Endothelial cell (in vitro differentiated cells): ENCODE measurements at regions not wholly inside any gene's neighbourhood (a gene's known extent, or its start where the extent isn't known, plus 50 kb on each side); places are given as distances from the start of the nearest gene placed in this dataset.

Experiments used
- DNase-seq: peaks from one replicate; pipeline ENCODE4 v3.0.0; 2021; ENCODE audit warnings: low spot score
- H3K27ac Mint-ChIP-seq: one replicate; pipeline ENCODE4 v1.8.0; 2021; ENCODE audit warnings: mixed read lengths, inconsistent platforms; ENCODE audit not compliant: unreplicated experiment
- H3K27me3 Mint-ChIP-seq: one replicate; pipeline ENCODE4 v1.8.0; 2021; ENCODE audit warnings: mild to moderate bottlenecking, moderate library complexity, mixed read lengths, inconsistent platforms; ENCODE audit not compliant: unreplicated experiment
- H3K36me3 Mint-ChIP-seq: one replicate; pipeline ENCODE4 v1.8.0; 2021; ENCODE audit warnings: mild to moderate bottlenecking, low read depth, mixed read lengths, inconsistent platforms; ENCODE audit not compliant: unreplicated experiment
- H3K4me1 Mint-ChIP-seq: one replicate; pipeline ENCODE4 v1.8.0; 2021; ENCODE audit warnings: mild to moderate bottlenecking, mixed read lengths, inconsistent platforms; ENCODE audit not compliant: unreplicated experiment
- H3K4me3 Mint-ChIP-seq: one replicate; pipeline ENCODE4 v1.8.0; 2021; ENCODE audit warnings: mild to moderate bottlenecking, mixed read lengths, inconsistent platforms; ENCODE audit not compliant: unreplicated experiment
- H3K9me3 Mint-ChIP-seq: one replicate; pipeline ENCODE4 v1.8.0; 2021; ENCODE audit warnings: mixed read lengths, inconsistent platforms; ENCODE audit not compliant: unreplicated experiment
- TF ChIP-seq, protein P1 (sequence below): fragments of 200-600 bp; sonication (generic); IDR thresholded peaks from one replicate; pipeline ENCODE4 v1.5.0; 2021; ENCODE audit warnings: antibody characterized with exemption; ENCODE audit not compliant: unreplicated experiment

DNA sequence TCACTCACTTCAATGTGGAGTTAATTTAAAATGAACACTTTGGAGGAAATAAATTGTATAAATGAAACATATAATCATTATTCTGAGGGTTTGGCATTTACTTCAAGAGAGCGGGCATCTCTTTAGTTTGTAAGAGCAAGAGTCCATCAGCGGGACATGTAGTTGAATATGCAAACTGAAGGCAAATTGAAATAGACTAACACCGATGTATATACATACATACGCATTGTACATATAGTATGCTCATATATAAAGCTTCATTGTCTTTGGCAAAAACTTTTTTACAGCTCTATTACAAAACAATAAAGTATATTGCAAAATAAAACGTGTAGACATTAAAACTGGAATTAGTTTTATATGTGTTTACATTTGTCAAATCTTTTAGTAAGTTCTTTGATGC, 328.9 kb downstream of the LTN1 start:
- H3K36me3 Mint-ChIP-seq, result no peaks in the 10 kb centered on the region
- no peaks in the 10 kb centered on the region for H3K27me3 Mint-ChIP-seq
- TF ChIP-seq, protein P1, sequence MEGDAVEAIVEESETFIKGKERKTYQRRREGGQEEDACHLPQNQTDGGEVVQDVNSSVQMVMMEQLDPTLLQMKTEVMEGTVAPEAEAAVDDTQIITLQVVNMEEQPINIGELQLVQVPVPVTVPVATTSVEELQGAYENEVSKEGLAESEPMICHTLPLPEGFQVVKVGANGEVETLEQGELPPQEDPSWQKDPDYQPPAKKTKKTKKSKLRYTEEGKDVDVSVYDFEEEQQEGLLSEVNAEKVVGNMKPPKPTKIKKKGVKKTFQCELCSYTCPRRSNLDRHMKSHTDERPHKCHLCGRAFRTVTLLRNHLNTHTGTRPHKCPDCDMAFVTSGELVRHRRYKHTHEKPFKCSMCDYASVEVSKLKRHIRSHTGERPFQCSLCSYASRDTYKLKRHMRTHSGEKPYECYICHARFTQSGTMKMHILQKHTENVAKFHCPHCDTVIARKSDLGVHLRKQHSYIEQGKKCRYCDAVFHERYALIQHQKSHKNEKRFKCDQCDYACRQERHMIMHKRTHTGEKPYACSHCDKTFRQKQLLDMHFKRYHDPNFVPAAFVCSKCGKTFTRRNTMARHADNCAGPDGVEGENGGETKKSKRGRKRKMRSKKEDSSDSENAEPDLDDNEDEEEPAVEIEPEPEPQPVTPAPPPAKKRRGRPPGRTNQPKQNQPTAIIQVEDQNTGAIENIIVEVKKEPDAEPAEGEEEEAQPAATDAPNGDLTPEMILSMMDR, result no peak
- no peak overlapping the region for H3K4me3 Mint-ChIP-seq
- H3K9me3 Mint-ChIP-seq, result no peaks in the 10 kb centered on the region
- H3K27ac Mint-ChIP-seq, result no peak overlapping the region
- no peaks in the 10 kb centered on the region for H3K4me1 Mint-ChIP-seq
- no peak for DNase-seq

DNA sequence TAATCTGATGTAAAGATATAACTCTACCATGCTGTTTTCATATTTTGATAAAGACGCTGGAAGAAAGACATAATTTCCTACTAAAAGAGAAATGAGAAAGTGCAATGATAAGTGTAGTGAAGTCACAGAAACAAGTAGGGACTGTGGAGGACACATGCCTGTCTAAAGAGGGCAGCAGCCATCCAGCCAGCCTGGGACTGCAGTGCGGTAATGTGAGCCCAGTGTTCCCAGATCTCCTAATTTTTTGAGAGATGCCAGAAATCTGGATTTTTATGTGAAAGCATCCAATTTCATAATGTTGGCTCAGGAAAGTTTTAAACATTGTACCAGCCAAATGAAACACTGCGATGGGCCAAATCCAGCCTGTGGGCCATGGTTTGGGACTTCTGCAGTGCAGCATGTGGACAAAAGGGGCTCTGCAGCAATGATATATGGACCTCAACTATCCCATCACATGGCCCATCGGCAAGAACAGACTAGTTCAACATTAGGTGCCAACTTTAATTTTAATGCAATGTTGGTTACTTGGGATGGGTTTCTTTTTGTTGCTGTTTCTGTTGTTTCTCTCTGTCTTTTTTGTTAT, 329.5 kb downstream of the LTN1 start:
- DNase-seq, result no peak
- no peak overlapping the region for H3K27ac Mint-ChIP-seq
- no peaks in the 10 kb centered on the region for H3K9me3 Mint-ChIP-seq
- no peaks in the 10 kb centered on the region for H3K36me3 Mint-ChIP-seq
- TF ChIP-seq, protein P1, result no peak
- H3K27me3 Mint-ChIP-seq, result no peaks in the 10 kb centered on the region
- no peak overlapping the region for H3K4me3 Mint-ChIP-seq
- no peaks in the 10 kb centered on the region for H3K4me1 Mint-ChIP-seq

DNA sequence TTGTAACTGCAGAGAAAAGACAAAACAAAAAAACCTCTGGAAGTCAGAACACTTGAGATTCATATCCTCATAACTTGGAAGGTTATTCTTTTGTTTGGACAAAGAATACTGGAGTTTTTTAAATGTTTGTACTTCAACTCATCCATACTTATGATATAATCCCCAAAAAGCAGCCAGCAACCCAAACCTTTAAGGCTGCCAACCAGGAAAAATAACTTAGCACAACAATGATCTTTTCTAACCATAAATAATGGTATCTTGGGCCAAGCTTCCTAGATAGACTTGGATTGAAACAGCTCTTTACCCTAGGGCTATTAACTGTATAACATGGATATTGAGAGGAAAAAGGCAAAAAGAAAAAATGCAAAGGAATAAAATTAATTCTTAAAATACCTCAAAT, 335.1 kb downstream of the LTN1 start:
- TF ChIP-seq, protein P1, result no peak
- no peaks in the 10 kb centered on the region for H3K36me3 Mint-ChIP-seq
- H3K4me3 Mint-ChIP-seq, result no peak overlapping the region
- H3K4me1 Mint-ChIP-seq, result no peaks in the 10 kb centered on the region
- H3K27ac Mint-ChIP-seq, result no peak overlapping the region
- H3K9me3 Mint-ChIP-seq, result no peaks in the 10 kb centered on the region
- DNase-seq, result no peak
- no peaks in the 10 kb centered on the region for H3K27me3 Mint-ChIP-seq

DNA sequence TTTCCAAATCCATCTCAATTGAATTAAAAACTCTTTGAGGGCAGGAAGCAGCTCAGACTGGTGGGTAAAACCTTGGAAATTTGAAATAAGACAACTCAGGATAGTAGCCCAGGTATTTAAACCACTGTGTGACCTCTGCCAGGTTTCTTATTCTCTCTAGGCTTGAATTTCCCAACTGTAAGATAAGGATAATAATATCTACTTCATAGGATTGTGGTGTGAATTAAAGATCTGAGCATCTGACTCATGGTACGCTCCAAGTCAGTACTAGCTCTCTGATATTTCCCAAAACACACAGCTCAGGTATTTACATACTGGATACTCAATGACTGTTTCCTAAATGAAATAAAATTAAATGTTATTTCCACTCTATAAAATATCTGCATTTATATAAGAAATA, 337.2 kb downstream of the LTN1 start:
- H3K27me3 Mint-ChIP-seq, result no peaks in the 10 kb centered on the region
- no peaks in the 10 kb centered on the region for H3K36me3 Mint-ChIP-seq
- no peaks in the 10 kb centered on the region for H3K9me3 Mint-ChIP-seq
- DNase-seq, result no peak
- no peak overlapping the region for H3K4me3 Mint-ChIP-seq
- H3K4me1 Mint-ChIP-seq, result no peaks in the 10 kb centered on the region
- TF ChIP-seq, protein P1, result no peak
- H3K27ac Mint-ChIP-seq, result no peak overlapping the region

DNA sequence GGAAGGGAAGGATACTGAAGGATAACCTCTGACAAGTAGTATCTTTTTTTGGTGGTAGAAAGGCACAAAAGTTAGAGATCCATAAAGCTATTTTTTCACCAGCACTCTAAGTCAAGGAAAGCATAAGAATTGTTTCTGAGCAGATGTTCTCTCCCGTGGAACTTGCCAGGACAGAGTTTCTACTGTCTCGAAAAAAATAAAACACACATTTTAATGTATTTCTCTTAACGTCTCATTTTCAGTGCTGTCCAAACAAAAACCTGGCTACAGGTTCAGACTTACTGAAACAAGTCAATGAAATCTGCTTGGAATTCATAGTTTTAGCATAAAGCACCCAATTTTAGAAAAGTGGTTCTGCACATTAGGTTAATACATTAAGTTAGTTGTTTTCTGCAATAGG, 338.3 kb downstream of the LTN1 start:
- no peak for DNase-seq
- Mint-ChIP-seq H3K27me3 (no peaks in the 10 kb centered on the region), H3K27ac (no peak overlapping the region), H3K4me1 (no peaks in the 10 kb centered on the region), H3K4me3 (no peak overlapping the region), H3K36me3 (no peaks in the 10 kb centered on the region), H3K9me3 (no peaks in the 10 kb centered on the region)
- TF ChIP-seq, protein P1, result no peak
